GM23248 (cell line): ENCODE measurements at regions not wholly inside any gene's neighbourhood (a gene's known extent, or its start where the extent isn't known, plus 50 kb on each side); places are given as distances from the start of the nearest gene placed in this dataset.

ENCODE experiments used
- DNase-seq: peaks from one replicate; pipeline ENCODE4 v3.0.0-alpha.2; 2015
- H2AFZ ChIP-seq: fragments of 200-600 bp; sonication (generic); 2 replicates; pipeline ENCODE4 v1.6.1; 2016; ENCODE audit warnings: antibody characterized with exemption
- H3F3A ChIP-seq: fragments of 200-600 bp; sonication (generic); 2 replicates; pipeline ENCODE4 v1.6.1; 2016; ENCODE audit warnings: mild to moderate bottlenecking, antibody characterized with exemption, mixed run types; ENCODE audit not compliant: insufficient read depth
- H3K27ac ChIP-seq: fragments of 200-600 bp; sonication (generic); 2 replicates; pipeline ENCODE4 v1.5.1; 2016; ENCODE audit warnings: mild to moderate bottlenecking
- H3K27me3 ChIP-seq: fragments of 200-600 bp; sonication (generic); replicated peaks from 2 replicates; pipeline ENCODE4 v1.6.1; 2016; ENCODE audit warnings: mild to moderate bottlenecking; ENCODE audit not compliant: insufficient read depth
- H3K36me3 ChIP-seq: fragments of 200-600 bp; sonication (generic); 2 replicates; pipeline ENCODE4 v1.6.1; 2016; ENCODE audit warnings: low read depth, mild to moderate bottlenecking
- H3K4me1 ChIP-seq: fragments of 200-600 bp; sonication (generic); 2 replicates; pipeline ENCODE4 v1.6.1; 2016; ENCODE audit warnings: mild to moderate bottlenecking; ENCODE audit not compliant: insufficient read depth
- H3K4me2 ChIP-seq: fragments of 200-600 bp; sonication (generic); one replicate; pipeline ENCODE4 v1.6.1; 2016; ENCODE audit warnings: mild to moderate bottlenecking; ENCODE audit not compliant: unreplicated experiment
- H3K4me3 ChIP-seq: fragments of 200-600 bp; sonication (generic); 2 replicates; pipeline ENCODE4 v1.5.1; 2016; ENCODE audit warnings: mild to moderate bottlenecking
- H3K79me2 ChIP-seq: fragments of 200-600 bp; sonication (generic); 2 replicates; pipeline ENCODE4 v1.6.1; 2016; ENCODE audit warnings: mild to moderate bottlenecking; ENCODE audit not compliant: insufficient read depth
- H3K9ac ChIP-seq: fragments of 200-600 bp; sonication (generic); 2 replicates; pipeline ENCODE4 v1.6.1; 2016; ENCODE audit warnings: mild to moderate bottlenecking
- H3K9me2 ChIP-seq: fragments of 200-600 bp; sonication (generic); 2 replicates; pipeline ENCODE4 v1.6.1; 2016; ENCODE audit warnings: mixed run types, mild to moderate bottlenecking, moderate library complexity; ENCODE audit not compliant: insufficient read depth
- H3K9me3 ChIP-seq: fragments of 200-600 bp; sonication (generic); one replicate; pipeline ENCODE4 v1.6.1; 2017; ENCODE audit warnings: low read depth
- H4K20me1 ChIP-seq: fragments of 200-600 bp; sonication (generic); 2 replicates; pipeline ENCODE4 v1.6.0; 2016; ENCODE audit not compliant: insufficient read depth
- EZH2 ChIP-seq: fragments of 200-600 bp; sonication (generic); IDR thresholded peaks from 2 replicates; pipeline ENCODE4 v1.6.1; 2018; ENCODE audit warnings: antibody characterized with exemption, mild to moderate bottlenecking; ENCODE audit not compliant: insufficient read depth, poor library complexity, severe bottlenecking
- EZH2phosphoT487 ChIP-seq: fragments of 200-600 bp; sonication (generic); IDR thresholded peaks from 2 replicates; pipeline ENCODE4 v1.6.1; 2018; ENCODE audit warnings: antibody characterized with exemption, moderate library complexity, mild to moderate bottlenecking, low read depth; ENCODE audit not compliant: insufficient read depth
- WGBS, 2 experiments: methylation state at CpG; one replicate each; pipeline ENCODE4 v1.1.6; 2015 to 2017; ENCODE audit warnings: low lambda C conversion rate in 2 of 2, low coverage in 1 of 2; ENCODE audit errors: missing lambda C conversion rate in 2 of 2; 5-methylcytosine and 5-hydroxymethylcytosine counted together
- in situ Hi-C: fragments of 300-500 bp; cut with MboI; formaldehyde crosslinking; loops from 2 replicates; pipeline ENCODE4 v1.15.0; 2020

DNA sequence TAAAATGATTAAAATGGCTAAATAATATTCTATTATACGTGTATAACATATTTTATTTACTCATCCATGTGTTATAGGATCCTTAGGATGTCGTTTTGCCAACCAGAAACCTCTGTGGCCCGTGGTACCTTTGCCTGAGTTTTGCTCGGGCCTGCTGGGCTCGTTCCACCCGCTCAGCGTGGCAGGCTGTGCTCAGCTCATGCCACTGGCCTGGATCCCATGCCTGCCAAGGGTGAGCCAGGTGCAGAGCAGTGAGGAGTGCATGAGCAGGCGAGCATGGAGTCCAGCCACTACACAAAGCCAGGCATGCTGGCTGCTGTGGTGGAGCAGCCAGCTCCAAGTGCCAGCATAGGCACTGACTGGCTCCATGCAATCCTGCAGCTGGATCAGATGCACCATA, 417.2 kb downstream of the TTLL7 start:
- H3K79me2 ChIP-seq, result no peaks in the 10 kb centered on the region
- no peaks in the 10 kb centered on the region for H3K27me3 ChIP-seq
- no peak overlapping the region for H3K27ac ChIP-seq
- no peak overlapping the region for H2AFZ ChIP-seq
- no peaks in the 10 kb centered on the region for H4K20me1 ChIP-seq
- no peaks in the 10 kb centered on the region for H3K9me3 ChIP-seq
- no peaks in the 10 kb centered on the region for H3K36me3 ChIP-seq
- no peak overlapping the region for H3K9ac ChIP-seq
- no peaks in the 10 kb centered on the region for H3K4me1 ChIP-seq
- TF ChIP-seq EZH2 (no peak), EZH2phosphoT487 (no peak)
- H3K4me2 ChIP-seq, result no peak overlapping the region
- H3F3A ChIP-seq, result no peaks in the 10 kb centered on the region
- DNase-seq, result no peak
- WGBS, 2 experiments, result 64 to 70% methylated on average over 8 of the region's 8 CpGs
- H3K9me2 ChIP-seq, result no peaks in the 10 kb centered on the region
- in situ Hi-C loops, result no loop called here
- H3K4me3 ChIP-seq, result no peak overlapping the region

DNA sequence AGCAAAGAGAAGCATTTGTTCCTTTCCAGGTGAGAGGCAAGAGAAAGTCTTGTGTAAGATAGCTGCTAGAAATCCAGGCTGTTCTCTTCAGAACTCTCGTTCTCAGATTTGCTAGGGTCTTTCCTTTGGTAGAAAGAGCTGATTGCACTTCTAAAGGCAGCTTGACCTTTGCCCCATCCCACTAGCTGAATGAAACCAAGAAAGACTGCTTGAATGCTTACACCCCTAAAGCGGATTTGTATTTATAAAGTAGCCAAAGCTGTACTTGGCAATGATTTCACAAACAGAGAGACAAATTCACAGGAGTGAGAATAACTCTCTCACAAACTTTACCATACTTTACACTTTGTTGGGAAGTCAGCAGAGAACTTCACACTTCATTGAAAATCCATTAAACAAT, 424.1 kb downstream of the TTLL7 start:
- Histone ChIP-seq H4K20me1 (no peaks in the 10 kb centered on the region), H3K9me3 (no peaks in the 10 kb centered on the region), H3F3A (no peaks in the 10 kb centered on the region), H3K9ac (no peak overlapping the region), H3K4me3 (no peak overlapping the region), H3K4me1 (no peaks in the 10 kb centered on the region), H3K36me3 (no peaks in the 10 kb centered on the region), H3K27me3 (no peaks in the 10 kb centered on the region), H3K4me2 (no peak overlapping the region), H2AFZ (no peak overlapping the region), H3K79me2 (no peaks in the 10 kb centered on the region), H3K9me2 (no peaks in the 10 kb centered on the region), H3K27ac (no peak overlapping the region)
- 60 to 72% methylated on average over 2 of the region's 2 CpGs for WGBS, 2 experiments
- no peak for DNase-seq
- TF ChIP-seq EZH2phosphoT487 (no peak), EZH2 (no peak)
- in situ Hi-C loops, result no loop called here

DNA sequence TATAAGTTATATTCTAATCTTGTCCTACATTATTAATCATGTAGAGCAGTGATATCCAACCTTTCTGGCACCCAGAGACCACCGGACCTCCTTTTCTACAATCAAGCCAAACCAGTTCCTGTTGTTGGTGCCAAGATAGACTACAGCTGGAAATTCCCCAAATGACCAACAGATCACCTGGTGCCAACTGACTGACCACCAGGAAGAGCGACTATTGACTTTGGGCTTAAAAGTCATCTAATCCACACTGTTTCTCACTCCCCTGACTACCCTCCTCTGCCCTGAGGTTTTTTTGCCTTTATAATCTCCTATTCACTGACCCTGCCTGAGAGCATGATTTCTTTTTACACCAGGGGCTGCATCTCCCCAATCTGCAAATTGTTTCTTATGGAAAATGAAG, 425.2 kb downstream of the TTLL7 start:
- in situ Hi-C loops, result no loop called here
- H3K27ac ChIP-seq, result no peak overlapping the region
- no peak overlapping the region for H3K9ac ChIP-seq
- no peaks in the 10 kb centered on the region for H3F3A ChIP-seq
- H3K27me3 ChIP-seq, result no peaks in the 10 kb centered on the region
- no peaks in the 10 kb centered on the region for H3K9me3 ChIP-seq
- no peak overlapping the region for H2AFZ ChIP-seq
- TF ChIP-seq EZH2phosphoT487 (no peak), EZH2 (no peak)
- H3K4me3 ChIP-seq, result no peak overlapping the region
- no peaks in the 10 kb centered on the region for H3K79me2 ChIP-seq
- no peaks in the 10 kb centered on the region for H4K20me1 ChIP-seq
- H3K9me2 ChIP-seq, result no peaks in the 10 kb centered on the region
- H3K4me2 ChIP-seq, result no peak overlapping the region
- WGBS, 2 experiments, result 45 to 58% methylated on average over 2 of the region's 2 CpGs
- no peaks in the 10 kb centered on the region for H3K36me3 ChIP-seq
- no peak for DNase-seq
- H3K4me1 ChIP-seq, result no peaks in the 10 kb centered on the region

DNA sequence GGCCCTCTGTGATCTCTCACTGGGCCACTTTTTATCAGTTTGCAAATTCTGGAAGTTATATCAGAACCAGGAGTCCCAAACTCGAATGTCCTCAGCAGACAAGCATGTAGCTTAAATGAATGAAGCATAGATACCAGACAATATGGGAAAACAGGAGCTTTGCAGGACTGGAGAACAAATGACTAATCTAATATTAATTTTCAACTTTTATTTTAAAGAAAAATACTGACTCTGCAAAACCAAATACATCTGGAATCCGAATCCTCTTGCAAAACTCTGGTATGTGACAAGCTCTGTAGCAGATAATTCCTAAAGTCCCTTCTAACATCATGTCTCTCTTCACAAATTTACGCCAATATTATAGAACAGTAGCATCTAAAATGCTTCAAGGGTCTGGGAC, 427.4 kb downstream of the TTLL7 start:
- H3K4me2 ChIP-seq, result no peak overlapping the region
- no peaks in the 10 kb centered on the region for H3K27me3 ChIP-seq
- no peaks in the 10 kb centered on the region for H4K20me1 ChIP-seq
- no peak overlapping the region for H3K27ac ChIP-seq
- no peaks in the 10 kb centered on the region for H3K9me2 ChIP-seq
- H3K9me3 ChIP-seq, result no peaks in the 10 kb centered on the region
- DNase-seq, result no peak
- H3K36me3 ChIP-seq, result no peaks in the 10 kb centered on the region
- H3K4me1 ChIP-seq, result no peaks in the 10 kb centered on the region
- in situ Hi-C loops, result no loop called here
- WGBS, 2 experiments, result 27 to 28% methylated on average over 3 of the region's 3 CpGs
- H3K9ac ChIP-seq, result no peak overlapping the region
- TF ChIP-seq EZH2 (no peak), EZH2phosphoT487 (no peak)
- H3K79me2 ChIP-seq, result no peaks in the 10 kb centered on the region
- H3F3A ChIP-seq, result no peaks in the 10 kb centered on the region
- H3K4me3 ChIP-seq, result no peak overlapping the region
- no peak overlapping the region for H2AFZ ChIP-seq

DNA sequence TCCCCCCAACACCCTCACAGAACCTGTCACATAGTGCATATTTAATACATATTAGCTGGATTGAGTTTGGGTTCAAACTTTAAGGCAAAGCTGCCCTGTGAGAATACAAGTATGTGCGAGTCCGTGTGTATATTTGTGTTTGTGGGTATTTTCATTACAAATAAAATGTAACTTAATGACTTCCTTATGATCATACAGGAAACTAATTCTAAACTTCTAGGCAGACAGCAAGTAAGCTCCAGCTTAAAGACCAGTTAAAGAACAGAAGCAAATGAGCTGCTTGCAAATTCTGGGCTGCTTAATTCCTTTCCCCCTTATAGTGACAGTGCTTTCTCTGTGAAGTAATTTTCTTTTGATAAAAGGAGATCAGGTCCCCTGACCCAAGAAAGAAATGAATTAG, 437.6 kb downstream of the TTLL7 start:
- Histone ChIP-seq H3K79me2 (no peaks in the 10 kb centered on the region), H3F3A (no peaks in the 10 kb centered on the region), H3K4me3 (no peak overlapping the region), H2AFZ (no peak overlapping the region), H3K9me2 (no peaks in the 10 kb centered on the region), H3K27me3 (no peaks in the 10 kb centered on the region), H3K9me3 (no peaks in the 10 kb centered on the region), H3K4me1 (no peaks in the 10 kb centered on the region), H3K9ac (no peak overlapping the region), H3K27ac (no peak overlapping the region), H3K36me3 (no peaks in the 10 kb centered on the region), H3K4me2 (no peak overlapping the region), H4K20me1 (no peaks in the 10 kb centered on the region)
- WGBS, 2 experiments, result 74 to 78% methylated on average over 2 of the region's 2 CpGs
- TF ChIP-seq EZH2phosphoT487 (no peak), EZH2 (no peak)
- DNase-seq, result no peak
- in situ Hi-C loops, result no loop called here
